PC-9 (cell line): ENCODE measurements at regions not wholly inside any gene's neighbourhood (a gene's known extent, or its start where the extent isn't known, plus 50 kb on each side); places are given as distances from the start of the nearest gene placed in this dataset.
A peak's percentile ranks its signal among the peaks of the same experiment; 100 is the strongest.

Experiments
- BruUV-seq: library from RNA; stranded (reverse); fragments of 400-500 nt; replicated peaks from 2 replicates; lab custom pipeline; 2021; lab: Mats Ljungman, UMichigan
- CTCF ChIA-PET: fragments of 300-600 bp; sonication (Branson Sonifier 250); formaldehyde crosslinking; loops from one replicate; lab custom pipeline; 2022; ENCODE audit warnings: antibody characterized with exemption; lab: Charles Lee
- POLR2A ChIA-PET: fragments of 300-600 bp; sonication (Branson Sonifier 250); formaldehyde crosslinking; loops from one replicate; lab custom pipeline; 2022; ENCODE audit warnings: antibody characterized with exemption; ENCODE audit not compliant: unreplicated experiment; lab: Charles Lee
- DNase-seq, 2 experiments: peaks; one replicate each; pipeline versions ENCODE4 v3.0.0 to v3.0.0-alpha.2; 2015 to 2022; ENCODE audit warnings: mixed read lengths in 1 of 2
- H2AFZ ChIP-seq: fragments of 200-600 bp; sonication (generic); 2 replicates; pipeline ENCODE4 v1.8.1; 2017; ENCODE audit warnings: antibody characterized with exemption
- H3F3A ChIP-seq: fragments of 200-600 bp; sonication (generic); 2 replicates; pipeline ENCODE4 v1.8.1; 2017; ENCODE audit warnings: antibody characterized with exemption, mild to moderate bottlenecking, low read depth; ENCODE audit not compliant: insufficient read depth
- H3K27ac ChIP-seq: fragments of 200-600 bp; sonication (generic); 2 replicates; pipeline ENCODE4 v1.6.1; 2016; ENCODE audit warnings: mixed run types
- H3K27me3 ChIP-seq: fragments of 200-600 bp; sonication (generic); 2 replicates; pipeline ENCODE4 v1.6.1; 2016; ENCODE audit warnings: low read depth, mixed run types; ENCODE audit not compliant: insufficient read depth
- H3K36me3 ChIP-seq: fragments of 200-600 bp; sonication (generic); 2 replicates; pipeline ENCODE4 v1.6.1; 2016; ENCODE audit warnings: low read depth, mixed run types
- H3K4me1 ChIP-seq: fragments of 200-600 bp; sonication (generic); replicated peaks from 2 replicates; pipeline ENCODE4 v1.6.1; 2016; ENCODE audit warnings: mixed run types; ENCODE audit not compliant: insufficient read depth
- H3K4me2 ChIP-seq: fragments of 200-600 bp; sonication (generic); 2 replicates; pipeline ENCODE4 v1.6.1; 2017; ENCODE audit warnings: mixed run types
- H3K4me3 ChIP-seq: fragments of 200-600 bp; sonication (generic); 2 replicates; pipeline ENCODE4 v1.6.1; 2016; ENCODE audit warnings: mixed run types
- H3K79me2 ChIP-seq: fragments of 200-600 bp; sonication (generic); 2 replicates; pipeline ENCODE4 v1.6.1; 2017; ENCODE audit warnings: low read depth, mixed run types
- H3K9me2 ChIP-seq: fragments of 200-600 bp; sonication (generic); 2 replicates; pipeline ENCODE4 v1.8.1; 2017; ENCODE audit warnings: mild to moderate bottlenecking; ENCODE audit not compliant: insufficient read depth
- H3K9me3 ChIP-seq: fragments of 200-600 bp; sonication (generic); 2 replicates; pipeline ENCODE4 v1.8.1; 2016; ENCODE audit warnings: low read depth; ENCODE audit not compliant: insufficient read depth
- H4K20me1 ChIP-seq: fragments of 200-600 bp; sonication (generic); 2 replicates; pipeline ENCODE4 v1.8.1; 2017; ENCODE audit not compliant: insufficient read depth
- CTCF ChIP-seq: fragments of 200-600 bp; sonication (generic); conservative IDR thresholded peaks from 2 replicates; pipeline ENCODE4 v1.6.1; 2017; ENCODE audit warnings: mixed run types, antibody characterized with exemption, mild to moderate bottlenecking, moderate library complexity
- EZH2 ChIP-seq: fragments of 200-600 bp; sonication (generic); IDR thresholded peaks from 2 replicates; pipeline ENCODE4 v1.8.0; 2017; ENCODE audit warnings: antibody characterized with exemption, low read depth
- intact Hi-C: fragments of 100-400 bp; cut with micrococcal nuclease; formaldehyde crosslinking; loops from one replicate; pipeline ENCODE4 v1.10.0; 2022; ENCODE audit not compliant: unreplicated experiment

GRCh38 chr7:114317450-114318098 is 97.0 kb upstream of the FOXP2 start:
- H3F3A ChIP-seq = no peaks in the 10 kb centered on the region
- TF ChIP-seq EZH2 (no peak), CTCF (no peak)
- intact Hi-C loops = no loop called here
- H4K20me1 ChIP-seq = no peaks in the 10 kb centered on the region
- no peak overlapping the region for H3K4me2 ChIP-seq
- DNase-seq = no peak
- no peaks in the 10 kb centered on the region for H3K79me2 ChIP-seq
- ChIA-PET POLR2A (no interaction called here), CTCF (no interaction called here)
- no TSS peak for BruUV-seq
- H2AFZ ChIP-seq = no peak overlapping the region
- H3K27ac ChIP-seq = no peak overlapping the region
- H3K9me2 ChIP-seq = no peaks in the 10 kb centered on the region
- no peaks in the 10 kb centered on the region for H3K4me1 ChIP-seq
- no peaks in the 10 kb centered on the region for H3K36me3 ChIP-seq
- H3K27me3 ChIP-seq = no peaks in the 10 kb centered on the region
- no peaks in the 10 kb centered on the region for H3K9me3 ChIP-seq
- H3K4me3 ChIP-seq = no peak overlapping the region

- H3K9me3 ChIP-seq = no peaks in the 10 kb centered on the region
Observed at GRCh38 chr7:114312649-114313048, 102.0 kb upstream of the FOXP2 start.

GRCh38 chr7:114310345-114311110 is 104.1 kb upstream of the FOXP2 start:
- Histone ChIP-seq H3K4me1 (no peaks in the 10 kb centered on the region), H3K9me2 (no peaks in the 10 kb centered on the region), H3K4me2 (no peak overlapping the region), H3K9me3 (no peaks in the 10 kb centered on the region), H3K79me2 (no peaks in the 10 kb centered on the region), H3K27me3 (no peaks in the 10 kb centered on the region), H3K36me3 (no peaks in the 10 kb centered on the region), H2AFZ (no peak overlapping the region), H4K20me1 (no peaks in the 10 kb centered on the region), H3F3A (no peaks in the 10 kb centered on the region), H3K4me3 (no peak overlapping the region), H3K27ac (no peak overlapping the region)
- intact Hi-C loops = no loop called here
- TF ChIP-seq CTCF = peak; percentile 20; the same call in 1 of the 2 replicates
- no peak for TF ChIP-seq EZH2
- CTCF ChIA-PET = no interaction called here
- POLR2A ChIA-PET = interaction anchor here (0.5 to 0.7 kb wide), 3 partner anchors 92 to 607 kb away, joined by 3 to 5 read pairs (median 3); no protein-coding TSS in a partner anchor
- BruUV-seq = no TSS peak
- DNase-seq = no peak

More at GRCh38 chr7:114312649-114313048, 102.0 kb upstream of the FOXP2 start:
- intact Hi-C loops = no loop called here
- no peaks in the 10 kb centered on the region for H3K79me2 ChIP-seq
- ChIA-PET CTCF (no interaction called here), POLR2A (no interaction called here)
- H2AFZ ChIP-seq = no peak overlapping the region
- no peaks in the 10 kb centered on the region for H3F3A ChIP-seq
- no peaks in the 10 kb centered on the region for H3K4me1 ChIP-seq
- H3K4me3 ChIP-seq = no peak overlapping the region
- no peak for DNase-seq
- BruUV-seq = no TSS peak
- TF ChIP-seq EZH2 (no peak), CTCF (no peak)
- no peaks in the 10 kb centered on the region for H3K27me3 ChIP-seq
- no peaks in the 10 kb centered on the region for H4K20me1 ChIP-seq
- H3K27ac ChIP-seq = no peak overlapping the region
- no peaks in the 10 kb centered on the region for H3K36me3 ChIP-seq
- no peak overlapping the region for H3K4me2 ChIP-seq
- no peaks in the 10 kb centered on the region for H3K9me2 ChIP-seq
